ENCODE measurements at regions not wholly inside any gene's neighbourhood (a gene's known extent, or its start where the extent isn't known, plus 50 kb on each side); places are given as distances from the start of the nearest gene placed in this dataset.

- TF ChIP-seq, protein P1, sequence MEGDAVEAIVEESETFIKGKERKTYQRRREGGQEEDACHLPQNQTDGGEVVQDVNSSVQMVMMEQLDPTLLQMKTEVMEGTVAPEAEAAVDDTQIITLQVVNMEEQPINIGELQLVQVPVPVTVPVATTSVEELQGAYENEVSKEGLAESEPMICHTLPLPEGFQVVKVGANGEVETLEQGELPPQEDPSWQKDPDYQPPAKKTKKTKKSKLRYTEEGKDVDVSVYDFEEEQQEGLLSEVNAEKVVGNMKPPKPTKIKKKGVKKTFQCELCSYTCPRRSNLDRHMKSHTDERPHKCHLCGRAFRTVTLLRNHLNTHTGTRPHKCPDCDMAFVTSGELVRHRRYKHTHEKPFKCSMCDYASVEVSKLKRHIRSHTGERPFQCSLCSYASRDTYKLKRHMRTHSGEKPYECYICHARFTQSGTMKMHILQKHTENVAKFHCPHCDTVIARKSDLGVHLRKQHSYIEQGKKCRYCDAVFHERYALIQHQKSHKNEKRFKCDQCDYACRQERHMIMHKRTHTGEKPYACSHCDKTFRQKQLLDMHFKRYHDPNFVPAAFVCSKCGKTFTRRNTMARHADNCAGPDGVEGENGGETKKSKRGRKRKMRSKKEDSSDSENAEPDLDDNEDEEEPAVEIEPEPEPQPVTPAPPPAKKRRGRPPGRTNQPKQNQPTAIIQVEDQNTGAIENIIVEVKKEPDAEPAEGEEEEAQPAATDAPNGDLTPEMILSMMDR (conservative IDR thresholded peaks at IDR 0.05; ENCODE audit: low read depth, low read length): no peak
- TF ChIP-seq RAD21 (IDR thresholded peaks at IDR 0.05; ENCODE audit: low read length) (no peak), CEBPB (IDR thresholded peaks at IDR 0.05; ENCODE audit: low read depth, low read length) (no peak), SMC3 (IDR thresholded peaks at IDR 0.05; ENCODE audit: low read depth, low read length) (no peak), RFX5 (IDR thresholded peaks at IDR 0.05; ENCODE audit: low read depth, low read length) (no peak), BHLHE40 (IDR thresholded peaks at IDR 0.05; ENCODE audit: low read depth, low read length) (no peak), POLR2A (IDR thresholded peaks at IDR 0.05; ENCODE audit: low read depth, low read length) (no peak), NFE2L2 (IDR thresholded peaks at IDR 0.05; ENCODE audit: low read depth, low read length) (no peak), MAFK (IDR thresholded peaks at IDR 0.05; ENCODE audit: low read depth, low read length) (no peak), FOS (IDR thresholded peaks at IDR 0.05; ENCODE audit: low read depth, low read length) (no peak)
These were observed 142.8 kb upstream of the UBASH3B start for GRCh38 chr11:122512688-122513087.
